T-helper 1 cell (primary cell): ENCODE measurements at regions not wholly inside any gene's neighbourhood (a gene's known extent, or its start where the extent isn't known, plus 50 kb on each side); places are given as distances from the start of the nearest gene placed in this dataset.

Experiments
- DNase-seq, 5 donors: peaks; one replicate each; pipeline ENCODE4 v3.0.0-alpha.2; 2012 to 2020

- no peak for DNase-seq
Measured at GRCh38 chr12:77202457-77203060, 137.2 kb upstream of the E2F7 start.

- DNase-seq, result no peak
Measured at GRCh38 chr12:77189901-77190416, 124.6 kb upstream of the E2F7 start.

- DNase-seq, result no peak
Measured at GRCh38 chr12:77189458-77189857, 124.1 kb upstream of the E2F7 start.

GRCh38 chr12:77179515-77179914 is 114.1 kb upstream of the E2F7 start:
- no peak for DNase-seq

- DNase-seq, result no peak
Measured at GRCh38 chr12:77167801-77168200, 102.4 kb upstream of the E2F7 start.

- no peak for DNase-seq
Measured at GRCh38 chr12:77166696-77167095, 101.3 kb upstream of the E2F7 start.

- DNase-seq, result no peak
Measured at GRCh38 chr12:77163074-77164038, 98.0 kb upstream of the E2F7 start.

GRCh38 chr12:77161944-77162343 is 96.6 kb upstream of the E2F7 start:
- DNase-seq, result no peak

GRCh38 chr12:77160931-77161330 is 95.6 kb upstream of the E2F7 start:
- no peak for DNase-seq

GRCh38 chr12:77153706-77154105 is 88.3 kb upstream of the E2F7 start:
- no peak for DNase-seq

GRCh38 chr12:77152623-77153193 is 87.3 kb upstream of the E2F7 start:
- DNase-seq, result no peak

GRCh38 chr12:77151030-77151429 is 85.7 kb upstream of the E2F7 start:
- no peak for DNase-seq

- peak in 1 of 5 donors; percentile 2 for DNase-seq
Measured at GRCh38 chr12:77133566-77133965, 68.2 kb upstream of the E2F7 start.

- no peak for DNase-seq
Measured at GRCh38 chr12:77131977-77132490, 66.7 kb upstream of the E2F7 start.

- DNase-seq, result no peak
Measured at GRCh38 chr12:77130193-77130592, 64.8 kb upstream of the E2F7 start.

- no peak for DNase-seq
Measured at GRCh38 chr12:77124767-77125166, 59.4 kb upstream of the E2F7 start.

- DNase-seq, result no peak
Measured at GRCh38 chr12:77122661-77123060, 57.3 kb upstream of the E2F7 start.

- DNase-seq, result no peak
Measured at GRCh38 chr12:77122236-77122635, 56.9 kb upstream of the E2F7 start.

GRCh38 chr12:77120156-77121085 is 55.1 kb upstream of the E2F7 start:
- DNase-seq, result no peak

- DNase-seq, result no peak
Measured at GRCh38 chr12:77118696-77119095, 53.3 kb upstream of the E2F7 start.

- no peak for DNase-seq
Measured at GRCh38 chr12:77116277-77116676, 50.9 kb upstream of the E2F7 start.

- DNase-seq, result no peak
Measured at GRCh38 chr12:77115471-77115870, 50.1 kb upstream of the E2F7 start.
